Cerebellar cortex (tissue), 1 donor: ENCODE measurements at regions not wholly inside any gene's neighbourhood (a gene's known extent, or its start where the extent isn't known, plus 50 kb on each side); places are given as distances from the start of the nearest gene placed in this dataset.
"Not testable (repeated sequence)": the region's sequence is repeated elsewhere in the genome, so short reads cannot be mapped to it uniquely, and the experiment has no call there.

Source experiments
- DNase-seq: peaks from one replicate; pipeline ENCODE4 v3.0.0-alpha.2; 2015; ENCODE audit warnings: low spot score

DNA sequence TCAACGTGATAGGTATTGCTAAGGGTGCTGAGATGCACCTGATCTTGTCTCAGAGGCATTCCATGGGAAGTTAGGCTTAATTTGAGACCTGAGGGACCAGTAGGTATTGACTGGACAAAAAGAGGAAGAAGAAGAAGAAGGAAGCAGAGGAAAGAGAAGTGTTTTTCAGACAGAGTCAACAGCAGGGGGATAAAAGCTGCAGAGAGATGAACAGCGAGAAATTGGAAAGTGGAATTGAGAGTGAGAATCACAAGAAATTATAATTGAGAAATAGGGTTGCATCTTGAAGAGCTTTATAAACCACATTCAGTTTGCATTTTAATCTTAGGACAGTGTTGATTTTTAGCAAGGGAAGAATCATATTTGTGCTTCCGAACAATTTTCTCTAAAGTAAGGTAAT lies 254.0 kb downstream of the CD83 start:
- DNase-seq: no peak

DNA sequence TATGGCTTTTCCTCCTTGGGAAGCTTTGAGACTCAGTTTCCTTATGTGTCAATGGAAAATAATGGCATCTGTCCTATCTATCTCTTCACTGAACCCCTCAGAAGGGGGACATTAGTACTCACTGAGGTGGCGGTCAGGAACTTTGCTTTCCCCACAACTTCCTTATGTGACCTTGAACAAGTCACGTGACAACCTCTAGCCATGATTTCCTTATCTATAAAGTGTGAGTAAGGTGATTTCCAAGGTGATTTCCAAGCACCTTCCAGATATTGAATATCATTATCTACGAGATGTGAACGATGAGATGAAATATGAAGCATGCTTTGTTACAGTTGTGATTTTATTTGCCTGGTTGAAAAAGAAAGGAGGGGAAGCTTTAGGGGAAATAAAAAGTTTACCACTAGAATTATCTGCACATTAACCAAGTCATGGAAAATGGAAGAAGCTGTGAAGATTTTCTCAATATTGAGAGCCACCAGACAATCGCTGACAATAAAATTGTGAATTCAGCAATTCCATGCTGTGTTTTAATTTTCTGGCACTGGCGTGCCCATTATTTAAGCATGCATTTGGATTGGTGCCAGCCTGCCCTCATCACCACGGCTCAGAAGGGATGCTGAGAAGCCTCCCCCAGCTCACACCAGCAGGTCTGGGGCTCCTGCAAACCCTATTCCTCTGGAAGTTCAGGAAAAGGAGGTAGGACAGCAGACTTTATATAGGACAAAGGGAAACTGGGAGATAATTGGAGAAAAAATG lies 255.3 kb downstream of the CD83 start:
- no peak for DNase-seq

DNA sequence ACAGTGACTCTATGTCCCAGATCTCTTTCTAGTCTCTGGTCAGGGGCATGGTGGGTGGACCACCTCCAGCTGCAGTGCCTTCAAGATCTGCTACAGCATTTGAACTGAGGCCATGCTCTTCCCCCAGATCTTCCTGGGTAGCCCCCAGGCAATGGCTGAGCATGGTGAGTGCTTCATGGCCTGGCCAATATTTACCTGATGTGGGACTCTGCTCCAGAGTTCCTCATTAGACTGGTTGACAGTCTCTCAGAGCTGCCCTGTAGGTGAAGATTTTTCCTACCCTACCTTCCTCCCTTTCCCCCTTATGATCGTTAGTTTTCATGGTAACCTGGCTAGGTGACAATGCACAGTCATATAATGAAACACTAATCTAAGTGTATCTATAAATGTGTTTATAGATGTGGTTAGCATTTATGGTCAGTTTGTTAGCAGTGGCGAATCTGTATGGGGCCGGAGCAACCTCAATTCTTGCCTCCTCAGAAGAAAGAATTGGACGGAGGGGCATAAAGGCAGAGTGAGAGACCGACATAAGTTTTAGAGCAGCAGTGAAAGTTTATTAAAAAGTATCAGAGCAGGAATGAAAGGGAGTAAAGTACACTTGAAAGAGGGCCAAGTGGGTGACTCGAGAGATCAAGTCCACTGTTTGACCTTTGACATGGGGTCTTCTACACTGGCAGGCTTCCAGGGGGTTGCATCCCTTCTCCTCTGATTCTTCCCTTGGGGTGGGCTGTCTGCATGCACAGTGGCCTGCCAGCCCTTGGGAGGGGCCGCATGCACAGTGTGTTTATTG lies 256.3 kb downstream of the CD83 start:
- DNase-seq: no peak

DNA sequence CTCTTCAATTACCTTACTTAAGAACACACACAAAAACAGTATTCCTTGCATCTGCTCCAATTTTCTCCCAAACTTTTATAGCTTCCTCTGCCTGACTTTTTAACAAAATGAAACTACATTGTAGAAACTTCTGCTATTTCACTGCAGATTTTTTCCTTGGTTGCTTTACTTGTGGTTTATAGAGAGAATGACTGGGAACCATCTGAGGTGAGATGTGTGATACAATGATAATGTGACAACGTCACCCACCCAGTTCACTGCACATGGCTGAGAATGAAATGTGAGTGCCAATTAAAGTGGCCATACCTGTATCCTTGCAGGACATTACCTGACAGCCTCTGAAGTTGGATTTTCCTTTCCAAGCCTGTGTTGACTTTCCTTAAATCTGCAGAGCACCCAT lies 258.4 kb downstream of the CD83 start:
- DNase-seq: no peak

DNA sequence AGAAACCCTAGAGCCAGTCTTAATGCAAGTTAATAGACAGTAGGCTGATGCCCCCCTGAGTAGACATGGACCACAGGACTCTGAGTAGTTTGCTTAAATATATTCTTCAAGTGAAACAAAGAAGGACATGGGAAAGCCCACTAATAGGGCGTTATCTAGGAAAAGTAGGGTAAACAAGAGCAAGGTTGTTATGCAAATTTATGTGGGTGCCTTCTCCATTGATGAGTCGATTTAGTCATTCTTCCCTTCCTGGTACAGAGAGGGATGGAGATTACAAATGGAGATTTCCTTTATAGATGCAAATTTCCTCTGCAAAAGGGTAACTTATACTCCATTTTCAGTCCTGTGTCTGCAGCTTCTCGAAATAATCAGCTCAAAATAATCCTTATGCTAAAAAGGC lies 262.0 kb downstream of the CD83 start:
- no peak for DNase-seq

DNA sequence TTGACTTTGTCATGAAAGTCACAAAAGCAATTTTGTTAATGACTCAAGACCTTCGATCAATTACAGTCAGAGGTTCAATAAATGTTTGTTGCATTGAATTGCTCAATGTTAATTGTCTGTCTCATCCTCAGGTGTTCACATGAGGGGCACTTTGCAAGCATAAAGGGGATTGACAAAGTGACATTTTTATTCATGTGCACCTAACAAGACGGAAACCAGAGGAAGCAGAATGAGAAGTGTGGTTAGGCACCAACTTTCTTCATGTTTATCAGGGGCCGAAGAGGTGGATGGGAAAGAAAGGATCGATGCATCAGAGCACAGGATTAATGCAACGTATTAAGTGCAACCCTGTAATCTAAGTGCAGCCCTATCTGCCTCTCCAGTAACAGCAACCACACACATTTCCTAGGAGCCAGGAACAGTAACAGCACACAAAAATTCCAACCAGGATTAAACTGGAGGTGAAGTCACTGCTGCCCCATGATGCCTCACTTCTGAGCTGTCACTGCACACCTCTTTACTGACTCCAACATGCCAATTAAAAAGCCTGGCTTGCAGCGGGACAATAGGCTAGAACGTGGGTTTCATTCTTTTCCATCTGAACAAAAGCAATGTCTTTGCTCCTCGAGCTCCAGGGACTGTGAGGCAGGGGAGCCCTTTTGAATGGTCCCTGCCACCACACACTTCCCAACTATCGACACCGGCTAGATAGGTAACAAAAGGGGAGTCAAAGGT lies 262.7 kb downstream of the CD83 start:
- no peak for DNase-seq

DNA sequence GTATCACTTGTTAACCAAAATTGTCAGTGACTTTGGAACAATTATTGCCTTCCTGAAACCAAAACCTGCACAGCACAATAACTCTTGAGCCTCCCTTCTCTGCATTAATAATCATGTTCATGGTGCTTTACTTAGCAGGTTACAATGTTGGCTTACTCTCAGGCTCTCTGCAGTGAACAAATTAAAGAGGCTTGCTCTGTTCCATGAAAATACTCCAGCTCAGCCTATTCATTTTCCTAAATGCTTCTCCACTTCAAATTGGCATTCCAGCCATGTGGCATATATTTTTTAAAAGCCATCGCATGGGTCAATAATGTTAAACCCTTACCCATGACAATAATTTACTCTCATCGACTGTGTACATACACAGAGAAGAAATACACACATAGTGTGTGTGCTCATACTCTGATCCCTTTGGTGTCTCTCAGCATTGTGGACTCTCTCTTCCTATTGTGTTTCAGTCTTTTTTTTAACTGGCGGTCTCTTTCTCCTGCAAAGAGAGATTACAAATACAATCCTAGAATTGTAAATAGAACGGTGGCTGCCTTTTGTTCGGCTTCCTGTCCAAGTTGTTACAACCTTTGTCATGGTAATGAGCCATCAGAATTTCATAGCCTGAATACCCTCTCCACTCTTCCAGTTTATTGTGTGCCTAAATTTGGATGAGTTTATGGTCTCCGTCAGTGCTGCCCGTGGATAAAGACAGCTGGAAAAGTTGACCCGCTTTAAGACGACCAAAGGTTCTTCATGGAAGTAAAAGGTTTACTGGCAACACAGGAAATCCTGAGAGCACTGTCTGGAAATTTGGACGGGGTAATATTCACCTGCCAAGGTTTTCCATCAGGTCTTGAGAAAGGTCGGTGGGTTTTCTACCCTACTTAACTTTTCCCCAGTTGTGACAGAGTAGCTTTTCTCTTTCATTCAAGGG lies 263.6 kb downstream of the CD83 start:
- no peak for DNase-seq

DNA sequence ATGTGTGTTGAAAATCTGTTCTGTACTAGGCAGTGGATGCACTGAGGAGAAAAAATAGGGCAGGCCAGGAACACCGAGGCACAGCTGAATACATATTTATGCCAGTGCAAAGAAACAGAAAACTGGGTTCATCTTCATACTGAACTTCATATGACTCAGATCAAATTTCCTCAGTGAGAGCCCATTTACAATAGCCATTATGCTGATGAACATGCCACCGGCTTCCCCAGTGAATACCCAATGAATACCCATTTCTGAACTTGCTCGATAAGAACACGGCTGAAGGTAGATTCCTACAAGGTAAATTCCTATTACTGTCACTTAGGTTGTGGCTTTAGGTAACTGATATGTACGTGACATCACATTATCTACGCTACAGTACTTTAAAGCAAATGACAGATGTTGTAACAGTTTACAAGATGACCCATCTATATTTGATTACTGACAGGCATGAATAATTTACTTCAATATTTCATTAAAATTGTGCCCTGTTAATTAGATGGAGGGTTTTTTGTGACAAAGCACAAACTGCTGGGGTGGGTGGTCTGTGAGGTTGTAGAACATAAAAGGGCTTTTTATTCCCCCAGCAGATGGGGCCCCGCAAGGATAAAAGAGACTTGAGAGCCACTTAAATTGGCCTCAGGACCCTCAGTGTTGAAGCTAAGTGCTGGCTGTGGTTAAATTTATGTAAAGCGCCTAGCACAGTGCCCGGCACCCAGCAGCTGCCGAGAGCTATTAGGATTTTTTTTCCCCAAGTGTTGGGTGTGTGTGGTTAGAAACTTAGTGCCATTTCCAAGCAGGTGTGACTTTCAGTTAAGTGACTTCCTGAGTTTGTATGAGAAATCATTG lies 264.5 kb downstream of the CD83 start:
- no peak for DNase-seq

DNA sequence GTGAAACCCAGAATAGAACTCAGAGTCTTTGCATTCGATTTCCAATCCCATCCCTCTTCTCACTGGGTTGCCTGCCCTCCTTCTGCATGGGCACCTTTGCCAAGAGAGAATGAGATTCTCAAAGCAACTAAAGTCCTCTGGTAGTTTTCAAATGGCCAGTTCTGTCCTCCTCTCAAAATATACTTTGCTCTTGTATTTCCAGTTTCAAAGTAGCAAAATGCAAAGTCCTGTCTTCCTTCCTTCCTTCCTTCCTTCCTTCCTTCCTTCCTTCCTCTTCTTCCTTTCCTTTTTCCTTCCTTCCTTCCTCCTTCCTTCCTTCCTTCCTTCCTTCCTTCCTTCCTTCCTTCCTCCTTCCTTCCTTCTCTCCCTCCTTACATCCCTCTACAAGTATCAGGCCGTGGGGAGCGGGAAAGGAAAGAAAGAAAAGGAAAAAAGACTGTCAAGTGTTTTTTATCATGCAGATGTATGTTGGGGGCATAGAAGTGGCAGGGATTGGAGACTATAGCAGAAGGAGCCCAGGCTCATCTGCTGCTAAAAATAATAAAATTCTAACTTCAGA lies 265.2 kb downstream of the CD83 start:
- no peak for DNase-seq

DNA sequence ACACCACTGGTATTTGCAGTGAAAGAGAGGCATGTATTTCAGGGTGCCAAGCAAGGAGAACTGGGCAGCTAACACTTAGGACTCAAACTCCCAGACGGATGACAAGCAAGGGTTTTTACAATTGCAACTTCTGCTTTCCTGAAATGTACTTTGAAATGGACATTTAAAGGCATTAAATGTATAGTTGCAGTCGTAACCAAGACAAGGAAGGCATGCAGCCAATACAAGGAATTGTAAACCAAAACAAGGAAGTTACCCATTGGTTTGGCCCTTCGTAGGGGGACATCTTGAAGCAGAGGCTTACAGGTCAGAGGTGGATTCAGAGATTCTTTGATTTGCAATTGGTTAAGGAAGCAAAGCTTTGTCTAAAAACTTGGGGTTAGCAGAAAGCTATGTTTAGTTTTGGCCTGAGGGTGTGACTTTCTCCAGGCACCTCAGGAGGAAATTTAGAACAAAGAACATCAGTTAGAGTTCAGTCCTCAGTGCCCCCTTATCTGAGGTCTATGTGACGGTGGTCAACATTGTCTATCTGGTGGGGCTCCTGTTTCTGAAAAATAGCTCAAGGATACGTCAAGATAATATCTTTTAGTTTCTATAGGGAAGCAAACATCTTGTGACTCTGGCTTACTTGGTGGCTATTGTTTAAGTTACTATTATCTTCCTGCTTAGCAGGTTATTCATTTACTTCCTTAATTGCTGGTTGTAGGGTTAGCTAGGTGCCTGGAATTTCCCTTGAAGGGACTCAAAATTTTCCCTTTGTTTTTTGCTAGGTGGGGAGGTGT lies 266.0 kb downstream of the CD83 start:
- no peak for DNase-seq

DNA sequence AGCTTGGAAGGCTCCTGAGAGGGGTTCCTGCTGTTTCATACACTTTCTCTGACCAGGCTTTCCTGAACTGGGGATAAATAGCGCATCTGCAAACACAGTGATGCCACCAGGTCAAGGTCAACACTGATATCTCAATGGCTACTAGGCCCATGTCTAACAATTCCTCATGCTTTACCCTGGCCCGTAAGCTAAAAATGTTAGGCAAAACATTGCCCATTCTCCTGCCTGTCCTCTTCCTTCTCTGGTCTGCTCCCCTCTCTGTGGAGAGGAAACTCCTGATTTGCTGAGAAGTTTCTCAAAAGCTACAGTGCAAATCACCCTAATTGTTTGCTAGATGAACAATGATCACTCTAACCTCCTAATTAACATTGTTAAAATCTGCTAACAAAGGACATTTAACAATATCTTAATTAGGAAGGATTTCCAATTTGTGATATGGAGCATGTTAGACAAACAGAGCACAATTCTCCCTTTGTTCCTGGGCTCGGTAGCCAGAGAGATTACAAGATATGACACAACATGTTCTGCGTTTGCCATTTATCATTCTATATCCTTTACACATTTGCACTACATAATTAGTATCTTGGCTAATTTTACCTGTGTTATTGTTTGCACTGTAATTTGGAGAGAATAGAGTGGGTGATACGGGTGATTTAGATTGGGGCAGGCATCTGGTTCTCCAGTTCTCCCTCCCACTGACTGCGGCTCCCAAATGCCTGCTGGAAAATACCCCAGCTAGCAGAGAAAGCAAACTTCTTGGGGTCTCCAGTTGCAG lies 266.8 kb downstream of the CD83 start:
- no peak for DNase-seq

DNA sequence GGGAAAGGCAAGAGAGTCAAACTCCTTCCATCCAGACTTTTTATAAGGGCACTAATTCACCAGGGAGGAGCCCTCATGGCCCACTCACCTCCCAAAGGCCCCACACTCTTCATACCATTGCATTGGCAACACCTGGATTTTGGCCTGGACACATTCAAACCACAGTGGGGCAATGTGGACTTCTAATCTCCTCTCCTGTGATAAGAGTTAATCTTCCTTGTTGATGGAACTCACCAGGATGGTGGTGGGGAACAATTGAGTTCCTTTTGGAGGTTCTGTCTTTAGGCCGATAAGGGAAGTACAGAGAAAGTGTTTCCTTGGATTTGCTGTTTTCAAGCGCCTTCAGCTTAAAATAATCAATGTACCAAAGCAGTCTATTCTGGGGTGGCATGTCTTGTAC lies 268.7 kb downstream of the CD83 start:
- no peak for DNase-seq

DNA sequence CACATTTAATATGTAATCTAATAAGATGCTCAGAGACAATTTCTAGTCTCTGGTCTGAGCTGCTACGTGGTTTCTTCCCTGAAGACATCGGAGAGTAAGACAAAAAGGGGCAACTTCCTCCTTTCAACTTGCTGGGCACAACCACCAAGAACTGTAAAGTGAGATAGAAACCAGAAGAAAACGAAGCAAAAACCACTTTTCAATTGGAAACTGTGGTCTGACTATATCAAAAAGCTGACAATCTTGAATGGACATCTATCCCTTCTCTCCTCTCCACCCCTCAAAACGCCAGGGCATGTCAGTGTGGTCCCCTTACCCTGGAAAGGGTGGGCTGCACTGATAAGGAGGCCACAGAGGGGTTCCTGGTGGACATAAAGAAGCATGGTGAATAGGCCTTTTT lies 269.1 kb downstream of the CD83 start:
- DNase-seq: no peak

DNA sequence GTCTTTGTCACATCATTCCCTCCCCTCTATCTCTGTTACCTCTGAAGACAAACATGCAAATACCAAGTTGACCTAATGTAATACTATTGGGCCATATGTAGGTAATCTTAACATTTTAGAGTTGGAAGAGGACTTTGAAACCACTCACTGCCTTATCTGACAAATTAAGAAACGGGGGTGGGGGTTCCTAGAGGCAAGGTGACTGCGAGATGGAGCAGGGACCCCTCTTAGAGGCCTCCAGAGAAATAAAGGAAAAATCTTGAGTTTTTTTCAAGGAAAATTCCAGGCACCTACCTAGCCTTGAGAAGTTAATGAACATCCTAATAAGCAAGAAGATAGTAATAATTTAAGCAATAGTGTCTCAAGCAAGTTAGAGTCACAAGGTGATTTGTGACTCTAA lies 270.8 kb downstream of the CD83 start:
- DNase-seq: no peak

DNA sequence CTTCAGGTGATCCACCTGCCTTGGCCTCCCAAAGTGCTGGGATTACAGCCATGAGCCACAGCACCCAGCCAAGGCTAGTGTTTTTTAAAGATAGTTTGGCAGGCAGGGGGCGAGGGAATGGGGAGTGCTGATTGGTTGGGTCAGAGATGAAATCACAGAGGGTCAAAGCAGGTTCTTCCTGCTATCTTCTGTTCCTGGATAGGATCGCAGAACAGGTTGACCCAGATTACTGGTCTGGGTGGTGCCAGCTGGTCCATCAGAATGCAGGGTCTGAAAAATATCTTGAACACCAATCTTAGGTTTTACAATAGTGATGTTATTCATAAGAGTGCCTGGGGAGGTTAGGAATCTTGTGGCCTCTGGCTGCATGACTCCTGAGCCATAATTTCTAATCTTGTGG lies 272.2 kb downstream of the CD83 start:
- DNase-seq: not testable (repeated sequence)

DNA sequence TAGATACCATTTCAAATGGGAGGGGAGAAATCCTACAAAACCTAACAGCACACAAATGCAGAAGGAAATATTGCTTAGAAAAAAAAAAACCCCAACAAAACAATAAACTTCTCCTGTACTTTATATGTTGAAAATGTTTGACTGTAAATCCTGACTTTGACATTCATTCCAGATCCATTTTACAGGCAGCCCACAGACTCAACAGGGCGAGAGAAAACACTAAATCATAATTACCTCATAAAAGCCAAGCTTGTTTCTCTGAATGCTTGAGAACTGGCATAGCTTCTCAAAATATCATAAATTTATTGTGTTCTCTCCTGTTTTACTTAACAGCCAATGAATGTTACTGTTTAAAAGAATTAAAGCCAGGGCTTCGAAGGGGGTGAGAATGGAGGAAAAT lies 273.2 kb downstream of the CD83 start:
- DNase-seq: no peak

DNA sequence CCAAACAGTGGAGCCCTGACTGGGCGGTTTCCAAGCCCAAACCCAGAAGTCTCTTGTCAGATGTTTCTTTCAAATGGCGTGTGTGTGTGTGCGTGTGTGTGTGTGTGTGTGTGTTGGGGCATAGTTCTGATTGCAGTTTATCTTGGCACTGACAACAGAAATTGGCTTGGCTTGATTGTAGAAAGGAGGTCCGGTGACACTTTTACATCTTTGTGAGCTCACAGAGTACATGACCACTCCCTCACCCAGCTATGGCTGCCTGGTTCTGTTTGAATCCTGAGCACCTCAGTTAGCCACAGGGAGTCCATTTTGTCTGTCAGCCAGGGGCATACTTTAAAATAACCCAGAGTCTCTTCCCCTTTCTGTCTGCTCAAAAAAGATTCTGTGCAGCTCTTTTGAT lies 276.3 kb downstream of the CD83 start:
- DNase-seq: no peak

DNA sequence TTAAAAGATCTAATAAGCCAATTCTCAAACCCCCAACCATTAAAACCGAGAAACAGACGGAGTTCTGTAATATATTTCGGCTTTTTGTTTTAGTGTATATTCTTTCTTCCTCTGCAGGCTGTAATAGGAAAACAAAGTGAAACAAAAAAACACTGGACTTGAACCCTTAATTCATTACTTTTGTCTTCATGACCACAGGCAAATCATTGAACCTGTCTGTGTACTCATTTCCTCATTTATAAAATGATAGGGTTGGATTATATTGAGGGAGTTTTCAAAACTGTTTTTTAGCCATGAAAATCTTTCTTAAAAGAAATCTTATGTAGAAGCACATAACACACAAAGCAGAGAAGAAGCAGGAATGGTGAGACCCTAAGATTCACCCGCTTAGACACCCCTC lies 278.8 kb downstream of the CD83 start:
- DNase-seq: no peak
